ENCODE measurements at regions not wholly inside any gene's neighbourhood (a gene's known extent, or its start where the extent isn't known, plus 50 kb on each side); places are given as distances from the start of the nearest gene placed in this dataset.

GRCh38 chr11:129286813-129287212 is 88.8 kb upstream of the BARX2 start (continued):
- TF ChIP-seq ZNF462 (CRISPR knock-in tag; IDR thresholded peaks at IDR 0.05) (no peak), ZNF331 (CRISPR knock-in tag; IDR thresholded peaks at IDR 0.05; ENCODE audit: low read depth) (no peak), EZH2 (IDR thresholded peaks at IDR 0.05; ENCODE audit: low read depth, unreplicated experiment) (no peak), EZH2phosphoT487 (IDR thresholded peaks at IDR 0.05; ENCODE audit: unreplicated experiment) (no peak), ZNF114 (CRISPR knock-in tag; IDR thresholded peaks at IDR 0.05) (no peak), JUNB (IDR thresholded peaks at IDR 0.05; ENCODE audit: unreplicated experiment) (no peak), STAT1 (IDR thresholded peaks at IDR 0.05; ENCODE audit: unreplicated experiment) (no peak), POLR2AphosphoS5 (IDR thresholded peaks at IDR 0.05; ENCODE audit: low read depth) (no peak), NANOG (IDR thresholded peaks at IDR 0.05; ENCODE audit: borderline replicate concordance) (no peak), CREB1 (CRISPR knock-in tag; IDR thresholded peaks at IDR 0.05; ENCODE audit: low read depth) (no peak)

- peaks cover 4% of the 10 kb centered on the region for H3K27me3 Mint-ChIP-seq (ENCODE audit: insufficient read depth, low read depth, poor library complexity)
- H3K4me3 ChIP-seq = no peak overlapping the region
- no peaks in the 10 kb centered on the region for H3K9me2 ChIP-seq (ENCODE audit: insufficient read depth)
- no peak overlapping the region for H3K27ac ChIP-seq (ENCODE audit: low read depth)
- no peaks in the 10 kb centered on the region for H3K36me3 Mint-ChIP-seq (ENCODE audit: low read depth)
- no peak for ATAC-seq
- H3K4me1 Mint-ChIP-seq = peaks cover 43% of the 10 kb centered on the region
- H3K4me1 ChIP-seq (ENCODE audit: insufficient read depth) = peaks cover 43% of the 10 kb centered on the region
- H3K79me2 ChIP-seq (replicated peaks; ENCODE audit: insufficient read depth) = no peaks in the 10 kb centered on the region
- H3K9me3 Mint-ChIP-seq = no peaks in the 10 kb centered on the region
- H3K27ac Mint-ChIP-seq = no peak overlapping the region
- H3K27me3 ChIP-seq (ENCODE audit: insufficient read depth) = peaks cover 3% of the 10 kb centered on the region; the same call in 1 of the 2 replicates
- H4K20me1 ChIP-seq (replicated peaks; ENCODE audit: insufficient read depth) = no peaks in the 10 kb centered on the region
- no peak overlapping the region for H2AFZ ChIP-seq
- no peak overlapping the region for H3K4me2 ChIP-seq
- no peak for DNase-seq (ENCODE audit: low spot score)
- no peaks in the 10 kb centered on the region for H3F3A ChIP-seq (replicated peaks; ENCODE audit: low read depth)
- H3K36me3 ChIP-seq (ENCODE audit: insufficient read depth) = no peaks in the 10 kb centered on the region
- H3K4me3 Mint-ChIP-seq = no peak overlapping the region
- no peak for TF ChIP-seq ZNF462 (CRISPR knock-in tag; IDR thresholded peaks at IDR 0.05)
- TF ChIP-seq NANOG (IDR thresholded peaks at IDR 0.05; ENCODE audit: borderline replicate concordance) = no peak
- no peak for TF ChIP-seq STAT1 (IDR thresholded peaks at IDR 0.05; ENCODE audit: unreplicated experiment)
Observed at GRCh38 chr11:129285402-129285786, 90.3 kb upstream of the BARX2 start.

Measured in GM23338 (cell line).